Anterior cingulate cortex (tissue), 58 donors: ENCODE measurements at regions not wholly inside any gene's neighbourhood (a gene's known extent, or its start where the extent isn't known, plus 50 kb on each side); places are given as distances from the start of the nearest gene placed in this dataset.

Experiments
- DNase-seq, 58 donors: peaks; one replicate each; lab custom pipeline; 2025; lab: John Stamatoyannopoulos, UW

DNA sequence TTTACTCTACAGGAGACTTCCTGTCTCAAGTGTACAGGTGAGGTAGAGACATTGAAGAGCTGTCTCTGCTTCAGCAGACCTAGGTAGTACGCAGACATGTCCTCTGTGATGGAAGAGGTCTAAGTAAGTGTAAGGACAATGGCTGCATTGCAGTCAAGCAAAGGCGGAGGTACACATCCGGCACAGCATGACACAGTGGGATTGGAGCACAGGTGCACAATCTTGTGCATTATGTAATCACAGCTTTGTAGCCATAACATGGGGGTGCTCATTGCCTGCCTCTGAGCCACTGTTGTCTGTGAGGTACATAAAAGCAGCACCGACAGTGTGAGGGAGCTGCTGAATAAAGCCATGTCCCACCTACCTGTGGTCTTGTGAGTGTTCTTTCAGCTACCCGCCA, 66.4 kb upstream of the CCDC190 start:
- DNase-seq, result no peak

DNA sequence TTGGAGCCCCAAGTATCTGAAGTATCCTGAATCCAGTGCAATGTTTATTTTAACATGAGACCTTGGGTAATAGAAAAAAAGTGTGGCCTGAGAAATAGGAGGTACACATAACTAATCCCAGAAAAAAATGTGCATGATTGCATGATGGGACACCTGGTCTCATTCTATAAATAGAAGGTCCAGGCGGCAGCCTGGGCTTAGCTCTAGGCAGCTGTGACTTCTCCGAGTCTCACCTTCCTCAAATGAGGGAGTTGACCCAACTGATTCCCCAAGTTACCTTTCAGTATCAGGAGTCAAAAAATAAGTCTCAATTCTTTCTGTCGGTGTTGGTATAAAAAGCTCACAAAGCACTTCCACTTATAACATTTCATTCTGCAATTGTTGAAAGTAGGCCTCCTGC, 65.9 kb upstream of the CCDC190 start:
- no peak for DNase-seq

DNA sequence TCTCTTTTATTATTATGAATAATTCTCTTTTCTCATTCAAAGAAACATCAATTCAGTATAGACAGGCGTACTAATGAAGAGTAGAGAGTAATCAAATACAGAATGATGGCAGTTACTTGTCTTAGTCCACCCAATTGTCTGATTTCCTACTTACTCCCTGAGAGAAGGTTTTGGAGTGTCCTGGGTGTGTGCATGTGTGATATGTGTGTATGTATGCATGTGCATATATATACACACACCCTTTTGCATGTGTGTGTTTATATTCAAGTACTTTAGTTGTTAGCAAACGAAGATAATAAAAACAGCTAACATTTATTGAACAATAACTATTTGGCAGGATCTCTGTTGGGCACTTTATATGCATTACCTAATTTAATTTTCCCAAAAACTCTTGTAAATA, 63.2 kb upstream of the CCDC190 start:
- no peak for DNase-seq

DNA sequence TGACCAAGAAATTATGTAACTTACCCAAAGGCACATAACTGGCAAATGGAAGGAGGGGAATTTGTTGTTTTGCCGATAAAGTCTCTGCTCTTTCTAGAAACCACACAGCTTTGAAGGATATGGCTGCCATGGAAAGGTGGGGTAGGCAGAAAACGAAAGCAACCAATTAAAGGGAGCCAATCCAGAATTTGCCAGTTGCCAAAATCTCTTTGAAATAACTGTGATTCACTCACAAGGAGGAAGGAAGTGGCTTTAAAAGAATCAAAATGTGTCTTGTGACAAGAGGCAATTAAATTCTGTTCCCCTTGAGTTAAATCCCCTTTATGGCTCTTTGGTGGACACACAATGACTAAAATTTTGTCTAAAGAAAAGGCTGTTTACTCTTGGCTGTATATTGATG, 61.2 kb upstream of the CCDC190 start:
- no peak for DNase-seq

DNA sequence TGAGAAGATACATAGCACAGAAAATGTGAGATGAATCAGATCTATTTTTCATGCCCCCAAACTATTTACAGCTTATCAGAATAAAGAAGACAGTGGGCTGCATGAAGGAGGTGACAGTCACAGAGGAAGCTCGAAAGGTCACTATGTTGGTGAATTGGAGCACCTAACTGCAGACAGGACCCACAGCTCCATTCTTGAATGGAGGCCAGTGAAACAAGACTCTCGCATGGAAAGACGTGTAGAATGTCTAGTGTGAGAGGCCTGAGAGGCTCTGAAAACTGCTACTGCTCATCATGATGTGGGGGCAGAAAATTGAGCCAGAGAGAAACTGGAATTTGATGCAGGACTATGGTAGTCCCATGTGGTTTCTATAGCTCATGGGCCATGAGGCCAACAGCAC, 60.3 kb upstream of the CCDC190 start:
- DNase-seq, result no peak

DNA sequence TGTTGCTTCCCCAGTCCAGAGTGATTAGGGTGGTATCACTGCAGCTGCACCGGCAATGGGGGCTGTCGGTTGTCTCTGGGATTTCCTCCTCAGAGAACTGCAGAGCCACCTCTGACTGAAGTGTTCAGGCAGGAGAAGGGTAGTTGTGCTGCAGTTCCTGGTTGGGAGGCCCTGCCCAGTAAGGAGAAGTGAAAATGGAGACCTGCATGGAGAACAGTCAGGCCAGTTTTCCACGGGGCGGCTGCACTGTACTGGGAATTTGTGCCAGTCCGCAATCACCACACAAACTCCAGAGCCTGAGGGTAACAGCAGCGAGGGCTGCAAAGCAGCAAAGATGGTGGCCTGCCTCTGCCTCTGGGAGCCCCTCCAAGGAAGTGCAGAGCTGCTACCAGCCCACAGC, 58.1 kb upstream of the CCDC190 start:
- DNase-seq, result peak in 1 of 58 donors; percentile 2

DNA sequence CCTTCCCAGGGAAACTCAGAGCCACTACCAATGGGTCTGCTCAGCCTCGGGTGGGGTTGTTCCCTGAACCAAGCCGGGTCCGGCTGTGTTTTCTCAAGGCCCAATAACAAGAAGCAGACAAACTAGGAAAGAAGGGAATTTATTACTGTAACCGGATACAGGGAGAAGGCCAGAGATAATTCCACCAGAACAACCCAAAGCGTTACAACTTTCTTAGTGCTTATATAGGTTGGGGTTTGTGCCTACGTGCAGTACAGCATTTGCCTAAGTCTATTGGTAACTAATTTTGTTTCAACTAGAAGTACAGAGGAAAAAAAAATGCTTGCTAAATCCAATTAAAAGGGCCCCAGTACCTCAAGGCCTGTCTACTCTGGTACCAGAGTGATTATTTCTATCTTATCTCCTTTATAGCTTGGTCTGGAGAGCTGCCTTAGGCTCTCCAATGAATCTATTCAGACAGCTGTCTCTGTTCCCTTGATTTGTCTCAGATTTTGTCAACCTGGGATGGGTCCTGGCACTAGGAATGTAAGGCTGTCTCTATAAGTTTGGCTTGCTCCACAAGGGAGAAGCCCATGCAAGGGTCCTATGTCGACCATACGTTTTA, 57.3 kb upstream of the CCDC190 start:
- DNase-seq, result no peak

DNA sequence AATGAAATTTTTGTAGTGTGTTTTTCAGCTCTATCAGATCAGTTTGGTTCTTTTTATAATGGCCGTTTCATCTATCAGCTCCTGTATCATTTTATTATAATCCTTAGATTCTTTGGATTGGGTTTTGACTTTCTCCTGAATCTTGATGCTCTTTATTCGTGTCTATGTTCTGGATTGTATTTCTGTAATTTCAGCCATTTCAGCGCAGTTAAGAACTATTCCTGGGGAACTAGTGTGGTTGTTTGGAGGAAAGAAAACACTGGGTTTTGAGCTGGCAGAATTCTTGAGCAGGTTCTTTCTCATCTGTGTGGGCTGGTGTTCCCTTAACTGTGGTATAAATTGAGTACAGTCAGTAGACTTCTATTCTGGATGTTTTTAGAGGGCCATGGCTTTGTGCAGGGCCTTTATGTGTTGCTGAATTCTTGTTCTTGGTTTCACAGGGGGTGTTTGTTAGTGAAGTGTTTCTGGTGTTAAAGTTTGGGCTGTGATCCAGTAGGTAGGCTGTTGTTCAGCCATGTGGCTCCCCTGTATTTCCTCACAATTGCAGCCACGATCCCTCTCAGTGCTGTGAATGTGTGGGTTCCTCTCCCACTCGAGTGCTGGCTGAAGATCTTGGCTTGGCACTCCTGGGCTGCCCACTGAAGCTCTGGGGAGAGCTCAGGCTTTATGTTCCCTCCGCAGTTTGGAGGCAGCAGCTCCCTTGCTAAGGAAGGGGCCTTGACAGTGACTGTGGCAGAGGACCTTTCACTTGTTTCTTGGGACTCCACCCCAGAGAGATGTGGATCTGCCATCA, 56.0 kb upstream of the CCDC190 start:
- DNase-seq, result peak in 32 of 58 donors; percentile 2 to 89 (median 34)

DNA sequence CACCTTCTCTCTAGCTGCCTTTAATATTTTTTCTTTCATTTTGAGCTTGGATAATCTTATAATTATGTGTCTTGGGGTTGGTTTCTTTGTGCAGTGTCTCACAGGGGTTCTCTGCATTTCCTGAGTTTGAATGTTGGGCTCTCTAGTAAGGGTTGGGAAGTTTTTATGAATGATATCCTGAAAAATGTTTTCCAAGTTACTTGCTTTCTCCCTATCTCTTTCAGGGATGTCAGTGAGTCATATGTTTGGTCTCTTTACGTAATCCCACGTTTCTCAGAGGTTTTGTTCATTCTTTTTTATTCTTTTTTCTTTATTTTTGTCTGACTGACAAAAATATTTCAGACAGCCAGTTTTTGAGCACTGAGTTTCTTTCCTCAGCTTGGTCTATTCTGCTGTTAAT, 55.4 kb upstream of the CCDC190 start:
- DNase-seq, result no peak

DNA sequence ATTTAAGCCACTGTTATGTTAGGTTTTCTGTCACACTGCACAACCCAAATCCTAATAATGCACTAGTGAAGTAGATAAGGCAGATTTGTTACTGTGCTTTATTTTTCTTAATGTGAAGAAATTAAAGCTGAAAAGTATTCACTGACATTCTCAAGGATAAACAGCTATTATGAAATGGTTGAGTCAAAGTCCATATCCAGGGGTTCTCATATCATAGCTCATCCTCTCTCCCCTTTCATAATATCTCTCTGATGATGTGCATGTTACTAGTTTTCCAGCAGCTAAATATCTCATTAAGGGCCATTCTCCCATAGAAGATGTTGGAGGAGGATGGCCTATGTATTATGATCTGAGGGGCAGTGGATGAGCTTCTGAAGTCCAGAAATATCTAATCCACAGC, 53.6 kb upstream of the CCDC190 start:
- DNase-seq, result no peak

DNA sequence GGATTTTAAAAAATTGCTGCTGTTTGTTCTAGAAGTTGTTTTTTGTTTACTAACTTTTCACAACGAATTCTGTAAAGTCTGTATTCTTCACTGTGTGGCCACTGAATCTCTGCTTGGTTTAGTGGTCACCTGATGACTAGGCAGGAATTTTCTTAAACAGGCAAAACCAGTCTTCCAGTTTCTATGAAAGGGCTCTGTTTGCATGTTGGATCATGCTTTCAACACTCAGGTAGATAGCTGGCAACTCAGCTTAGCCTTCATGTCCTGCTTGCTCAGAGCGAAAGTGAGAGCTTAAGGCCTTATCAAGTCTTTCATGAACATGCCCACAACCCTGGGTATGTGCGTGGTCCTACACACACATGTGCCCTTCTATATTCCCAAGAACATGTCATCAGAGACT, 52.4 kb upstream of the CCDC190 start:
- DNase-seq, result no peak

DNA sequence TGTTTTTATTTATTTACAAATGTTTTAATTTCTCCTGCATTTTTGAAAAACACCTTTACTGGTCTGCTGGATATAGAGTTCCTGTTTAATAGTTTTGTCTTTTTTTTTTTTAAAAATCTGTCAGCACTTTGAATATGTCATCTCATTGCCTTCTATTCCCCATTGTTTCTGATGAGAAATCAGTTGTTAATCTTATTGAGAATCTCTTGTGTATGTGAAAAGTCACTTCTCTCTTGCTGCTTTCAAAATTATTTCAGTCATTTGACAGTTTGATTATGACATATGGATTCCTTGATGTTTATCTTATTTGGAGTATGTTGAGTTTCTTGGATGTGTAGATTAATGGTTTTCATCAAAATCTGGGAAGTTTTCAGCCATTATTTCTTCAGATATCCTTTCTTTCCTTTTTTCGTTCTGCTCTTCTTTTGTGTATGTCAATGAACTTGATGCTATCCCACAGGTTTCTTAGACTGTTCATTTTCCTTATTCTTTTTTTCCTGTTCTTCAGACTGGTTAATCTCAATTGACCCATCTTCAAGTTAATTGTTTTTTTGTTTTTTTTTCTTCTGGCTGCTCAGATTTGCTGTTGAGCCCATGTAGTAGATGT, 51.2 kb upstream of the CCDC190 start:
- no peak for DNase-seq
